Endothelial cell of umbilical vein (primary cell): ENCODE measurements at regions not wholly inside any gene's neighbourhood (a gene's known extent, or its start where the extent isn't known, plus 50 kb on each side); places are given as distances from the start of the nearest gene placed in this dataset.

Experiments
- BruUV-seq: library from RNA; stranded (reverse); fragments of 400-500 nt; replicated peaks from 2 replicates; lab custom pipeline; 2021; lab: Mats Ljungman, UMichigan
- CTCF ChIA-PET: fragments of 300-600, 350-600 bp; sonication (Branson Sonifier 250); formaldehyde crosslinking; loops from one replicate; lab custom pipeline; 2021; ENCODE audit warnings: antibody characterized with exemption, inconsistent platforms; lab: Charles Lee
- POLR2A ChIA-PET: fragments of 300-600, 350-600 bp; sonication (Branson Sonifier 250); formaldehyde crosslinking; loops from one replicate; lab custom pipeline; 2021; ENCODE audit warnings: antibody characterized with exemption, inconsistent platforms; lab: Charles Lee
- DNase-seq: peaks from one replicate; pipeline ENCODE4 v3.0.0-alpha.2; 2011; ENCODE audit warnings: low read depth, low spot score
- FAIRE-seq: peaks from 2 replicates; lab custom pipeline; 2011; peaks lifted over from hg19 to GRCh38; lab: Jason Lieb, UNC
- H2AFZ ChIP-seq: 2 replicates; pipeline ENCODE4 v1.6.0; 2012; ENCODE audit warnings: low read depth, low read length, control low read depth, inconsistent platforms
- H3K27ac ChIP-seq: 2 replicates; pipeline ENCODE4 v1.5.1; 2011; ENCODE audit warnings: low read depth, mild to moderate bottlenecking, control low read depth, low read length, moderate library complexity; ENCODE audit not compliant: insufficient read depth
- H3K27me3 ChIP-seq, 2 experiments: 2 replicates each; pipeline versions ENCODE4 v1.6.0 to v1.6.1; 2011; ENCODE audit warnings: low read length in 2 of 2, mixed read lengths in 1 of 2; ENCODE audit not compliant: control insufficient read depth in 2 of 2, insufficient read depth in 2 of 2
- H3K36me3 ChIP-seq, 2 experiments: 2 replicates in 1 of 2; 3 replicates in 1 of 2; pipeline ENCODE4 v1.5.1; 2011; ENCODE audit warnings: low read length in 2 of 2, mild to moderate bottlenecking in 1 of 2, moderate library complexity in 1 of 2; ENCODE audit not compliant: control insufficient read depth in 2 of 2, insufficient read depth in 2 of 2; ENCODE audit errors: extremely low read depth in 1 of 2
- H3K4me1 ChIP-seq: 3 replicates; pipeline ENCODE4 v1.5.1; 2011; ENCODE audit warnings: mild to moderate bottlenecking, low read length; ENCODE audit not compliant: control insufficient read depth, insufficient read depth; ENCODE audit errors: extremely low read depth
- H3K4me2 ChIP-seq: 2 replicates; pipeline ENCODE4 v1.6.1; 2011; ENCODE audit warnings: low read length, control low read depth, mixed read lengths; ENCODE audit not compliant: insufficient read depth
- H3K4me3 ChIP-seq, 3 experiments: fragments of 200-600 bp in 1 of 3; sonication (generic), shearing (Covaris generic) in 1 of 3; replicated peaks in 1 of 3; 2 replicates each; pipeline ENCODE4 v1.5.1; 2011 to 2016; ENCODE audit warnings: control low read depth in 3 of 3, low read length in 3 of 3, mild to moderate bottlenecking in 2 of 3, inconsistent platforms in 1 of 3, low read depth in 1 of 3, moderate library complexity in 1 of 3; ENCODE audit not compliant: insufficient read depth in 1 of 3
- H3K79me2 ChIP-seq: 2 replicates; pipeline ENCODE4 v1.6.0; 2012; ENCODE audit warnings: low read length, inconsistent platforms; ENCODE audit not compliant: control insufficient read depth, insufficient read depth
- H3K9ac ChIP-seq: replicated peaks from 2 replicates; pipeline ENCODE3; 2011; ENCODE audit warnings: low read length, control low read depth; ENCODE audit not compliant: insufficient read depth; ENCODE audit errors: extremely low read depth
- H3K9me1 ChIP-seq: replicated peaks from 3 replicates; pipeline ENCODE4 v1.6.0; 2011; ENCODE audit warnings: mild to moderate bottlenecking, low read length; ENCODE audit not compliant: control insufficient read depth, insufficient read depth; ENCODE audit errors: extremely low read depth
- H3K9me3 ChIP-seq: replicated peaks from 2 replicates; pipeline ENCODE4 v1.5.1; 2012; ENCODE audit warnings: low read length, inconsistent platforms; ENCODE audit not compliant: control insufficient read depth, insufficient read depth
- H4K20me1 ChIP-seq: replicated peaks from 2 replicates; pipeline ENCODE3; 2011; ENCODE audit warnings: mild to moderate bottlenecking, low read length; ENCODE audit not compliant: control insufficient read depth, insufficient read depth; ENCODE audit errors: extremely low read depth
- CTCF ChIP-seq, 2 donors: IDR thresholded peaks; 1 replicate in 1 of 2; 2 replicates in 1 of 2; pipeline ENCODE4 v1.5.1; 2011; ENCODE audit warnings: low read length in 2 of 2, mild to moderate bottlenecking in 2 of 2, moderate library complexity in 2 of 2, control low read depth in 1 of 2, inconsistent platforms in 1 of 2, low read depth in 1 of 2; ENCODE audit not compliant: insufficient read depth in 1 of 2; ENCODE audit errors: extremely low read depth in 1 of 2
- EZH2 ChIP-seq: IDR thresholded peaks from 2 replicates; pipeline ENCODE4 v1.6.1; 2012; ENCODE audit warnings: borderline replicate concordance, low read depth, mild to moderate bottlenecking, moderate library complexity, low read length, inconsistent platforms; ENCODE audit not compliant: severe bottlenecking
- FOS ChIP-seq: IDR thresholded peaks from 2 replicates; pipeline ENCODE4 v1.6.1; 2011; ENCODE audit warnings: mild to moderate bottlenecking, low read length, moderate library complexity, borderline replicate concordance; ENCODE audit not compliant: insufficient read depth
- GATA2 ChIP-seq: IDR thresholded peaks from 2 replicates; pipeline ENCODE4 v1.7.0; 2011; ENCODE audit warnings: low read depth, mild to moderate bottlenecking, moderate library complexity, mixed read lengths, low read length; ENCODE audit not compliant: insufficient read length, insufficient read depth
- JUN ChIP-seq: IDR thresholded peaks from 2 replicates; pipeline ENCODE4 v1.6.1; 2011; ENCODE audit warnings: borderline replicate concordance, low read depth; ENCODE audit not compliant: insufficient read length, insufficient read depth
- MAX ChIP-seq: IDR thresholded peaks from 2 replicates; pipeline ENCODE4 v1.6.1; 2011; ENCODE audit not compliant: insufficient read depth, insufficient read length
- MYC ChIP-seq: IDR thresholded peaks from one replicate; pipeline ENCODE4 v1.6.1; 2011; ENCODE audit warnings: mild to moderate bottlenecking, low read depth, low read length
- POLR2A ChIP-seq: IDR thresholded peaks from 2 replicates; pipeline ENCODE4 v1.6.1; 2012; ENCODE audit warnings: low read depth, mild to moderate bottlenecking, control low read depth, low read length
- POLR2AphosphoS5 ChIP-seq: IDR thresholded peaks from 2 replicates; pipeline ENCODE4 v1.6.1; 2012; ENCODE audit warnings: low read depth, mild to moderate bottlenecking, control low read depth, low read length, moderate library complexity; ENCODE audit not compliant: insufficient read depth
- dilution Hi-C: fragments of 300-500 bp; cut with MboI; formaldehyde crosslinking; loops from one replicate; pipeline ENCODE4 v1.15.0; 2019; ENCODE audit warnings: low sequenced_read_pairs; ENCODE audit not compliant: extremely low pct_ligation_motif_present
- intact Hi-C: fragments of 100-400 bp; cut with micrococcal nuclease; formaldehyde crosslinking; loops from one replicate; pipeline ENCODE4 v1.10.0; 2022

GRCh38 chrX:87728024-87728423 lies 210.4 kb downstream of the KLHL4 start:
- no peak overlapping the region for H3K9ac ChIP-seq
- ChIA-PET POLR2A (no interaction called here), CTCF (no interaction called here)
- H3K79me2 ChIP-seq = no peaks in the 10 kb centered on the region
- intact Hi-C loops (no loop called here), dilution Hi-C loops (no loop called here)
- no peak overlapping the region for H3K4me3 ChIP-seq
- DNase-seq (no peak), FAIRE-seq (no peak)
- H3K9me3 ChIP-seq = no peaks in the 10 kb centered on the region
- BruUV-seq = no TSS peak
- no peak overlapping the region for H3K27ac ChIP-seq
- H3K27me3 ChIP-seq = no peaks in the 10 kb centered on the region
- H3K9me1 ChIP-seq = no peaks in the 10 kb centered on the region
- TF ChIP-seq JUN (no peak), POLR2AphosphoS5 (no peak), MYC (no peak), MAX (no peak), CTCF (IDR thresholded peaks at IDR 0.05; ENCODE audit: extremely low read depth in 1 of 2, insufficient read depth in 1 of 2, low read depth in 1 of 2, low read length in 2 of 2) (no peak), POLR2A (no peak), EZH2 (no peak), FOS (no peak), GATA2 (no peak)
- no peaks in the 10 kb centered on the region for H3K4me1 ChIP-seq
- no peak overlapping the region for H3K4me2 ChIP-seq
- no peak overlapping the region for H2AFZ ChIP-seq
- H4K20me1 ChIP-seq = no peaks in the 10 kb centered on the region
- no peaks in the 10 kb centered on the region for H3K36me3 ChIP-seq
